ENCODE measurements at regions not wholly inside any gene's neighbourhood (a gene's known extent, or its start where the extent isn't known, plus 50 kb on each side); places are given as distances from the start of the nearest gene placed in this dataset.

DNA sequence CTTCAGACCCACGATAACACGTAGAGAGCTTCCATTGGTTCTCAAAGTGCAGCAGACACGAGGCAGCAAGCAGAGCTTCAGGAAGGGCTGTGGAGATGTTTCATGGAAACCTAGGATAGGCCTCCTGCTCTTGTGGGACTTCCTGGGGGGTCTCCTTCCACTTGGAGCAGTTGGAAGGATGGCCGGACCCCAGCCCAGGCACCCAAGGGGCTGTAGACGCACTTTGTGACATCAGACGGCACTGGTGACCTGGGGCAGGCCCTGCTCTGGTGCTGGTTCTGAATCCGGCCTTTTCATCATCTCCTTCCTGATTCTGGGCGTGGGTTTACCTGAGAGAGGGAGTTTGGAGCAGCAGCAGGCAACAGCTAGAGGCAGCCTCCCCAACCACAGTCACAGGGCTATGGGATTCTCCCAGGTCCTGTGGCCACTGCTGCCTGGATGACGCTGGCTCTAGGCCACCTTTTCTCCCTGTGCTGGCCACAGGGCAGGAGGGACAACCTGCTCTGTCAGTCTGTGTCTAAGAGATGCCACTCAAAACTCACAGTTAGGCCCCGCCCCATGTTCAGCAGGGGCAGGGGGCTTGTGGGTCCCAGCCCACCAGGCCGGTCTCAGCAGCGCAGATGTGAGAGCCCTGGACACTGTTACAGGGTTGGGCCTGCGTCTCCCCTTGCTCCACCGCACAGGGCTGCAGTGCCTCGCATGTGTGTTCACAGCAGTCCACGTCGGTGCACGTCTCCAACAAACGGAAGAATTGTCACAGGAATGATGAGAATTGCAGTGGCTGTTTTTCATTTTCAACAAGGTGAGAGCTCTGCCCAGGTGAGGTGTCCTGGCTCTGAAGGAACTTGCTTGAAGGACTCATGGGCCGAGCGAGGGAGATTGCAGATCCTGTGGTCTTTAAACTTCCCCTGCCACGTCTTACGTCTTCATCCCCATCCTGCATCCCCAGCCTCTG is 569.3 kb downstream of the TCERG1L start:
- H3K4me1 ChIP-seq (ENCODE audit: insufficient read depth, low read length), result no peaks in the 10 kb centered on the region
- H3K9me3 ChIP-seq (ENCODE audit: low read depth, low read length), result no peaks in the 10 kb centered on the region
- H3K27me3 ChIP-seq (ENCODE audit: insufficient read depth, low read length), result no peaks in the 10 kb centered on the region

GRCh38 chr10:130742941-130743675 is 568.4 kb downstream of the TCERG1L start:
- Histone ChIP-seq H3K4me3 (ENCODE audit: low read length) (no peak overlapping the region), H3K9me3 (ENCODE audit: low read depth, low read length) (no peaks in the 10 kb centered on the region), H3K27me3 (ENCODE audit: insufficient read depth, low read length) (no peaks in the 10 kb centered on the region), H3K4me1 (ENCODE audit: insufficient read depth, low read length) (no peaks in the 10 kb centered on the region)

More for the DNA sequence above, 569.3 kb downstream of the TCERG1L start:
- H3K4me3 ChIP-seq (ENCODE audit: low read length), result no peak overlapping the region

DNA sequence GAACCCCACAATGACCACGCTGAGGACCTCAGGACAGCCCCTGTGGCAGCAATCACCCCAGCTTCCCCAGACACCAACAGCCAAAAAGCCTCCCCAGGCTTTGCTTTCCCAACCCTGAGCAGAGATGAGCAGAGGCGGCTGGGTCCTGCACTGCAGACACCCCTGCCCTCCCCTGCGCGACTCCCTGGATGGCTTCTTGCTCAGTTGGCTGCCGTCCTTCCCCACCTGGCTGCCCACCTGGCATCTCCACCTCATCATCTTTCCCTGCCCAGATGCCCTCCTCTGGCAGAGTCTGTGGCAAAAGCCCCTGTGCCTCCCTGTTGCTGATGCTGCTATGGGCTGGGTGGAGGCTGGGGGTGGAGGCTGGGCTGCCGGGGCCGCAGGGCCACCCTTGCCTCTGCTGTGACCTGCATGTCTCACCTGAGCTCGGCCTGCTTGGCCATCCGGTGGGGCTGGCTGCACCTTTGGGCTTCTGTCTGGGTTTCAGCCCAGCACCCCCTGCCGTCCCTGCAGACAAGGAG is 567.7 kb downstream of the TCERG1L start:
- Histone ChIP-seq H3K27me3 (ENCODE audit: insufficient read depth, low read length) (no peaks in the 10 kb centered on the region), H3K4me1 (ENCODE audit: insufficient read depth, low read length) (no peaks in the 10 kb centered on the region), H3K9me3 (ENCODE audit: low read depth, low read length) (no peaks in the 10 kb centered on the region), H3K4me3 (ENCODE audit: low read length) (no peak overlapping the region)

DNA sequence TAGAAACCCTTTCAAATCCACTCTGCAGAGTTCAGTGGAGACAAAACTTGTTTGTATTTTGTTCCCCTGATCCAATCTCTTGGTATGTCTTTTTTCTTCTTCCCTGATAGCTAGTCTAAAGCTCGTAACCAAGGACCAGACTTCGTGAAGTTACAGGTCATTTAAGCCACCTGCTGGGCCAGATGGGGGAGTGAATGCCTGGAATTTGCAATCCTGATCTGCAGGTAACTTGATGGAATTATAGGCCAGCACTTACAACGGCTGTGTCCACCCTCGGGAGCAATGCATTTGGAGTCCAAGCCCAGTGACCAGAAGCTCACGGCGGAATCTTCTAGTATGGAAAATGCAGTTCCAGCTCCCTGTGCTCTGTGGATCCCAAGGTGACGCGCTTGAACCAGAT is 566.9 kb downstream of the TCERG1L start:
- no peaks in the 10 kb centered on the region for H3K9me3 ChIP-seq (ENCODE audit: low read depth, low read length)
- no peaks in the 10 kb centered on the region for H3K27me3 ChIP-seq (ENCODE audit: insufficient read depth, low read length)
- no peak overlapping the region for H3K4me3 ChIP-seq (ENCODE audit: low read length)
- H3K4me1 ChIP-seq (ENCODE audit: insufficient read depth, low read length), result no peaks in the 10 kb centered on the region

- Histone ChIP-seq H3K4me3 (ENCODE audit: low read length) (no peak overlapping the region), H3K4me1 (ENCODE audit: insufficient read depth, low read length) (no peaks in the 10 kb centered on the region), H3K27me3 (ENCODE audit: insufficient read depth, low read length) (no peaks in the 10 kb centered on the region), H3K9me3 (ENCODE audit: low read depth, low read length) (no peaks in the 10 kb centered on the region)
Measured at GRCh38 chr10:130745251-130745650, 566.3 kb downstream of the TCERG1L start.

DNA sequence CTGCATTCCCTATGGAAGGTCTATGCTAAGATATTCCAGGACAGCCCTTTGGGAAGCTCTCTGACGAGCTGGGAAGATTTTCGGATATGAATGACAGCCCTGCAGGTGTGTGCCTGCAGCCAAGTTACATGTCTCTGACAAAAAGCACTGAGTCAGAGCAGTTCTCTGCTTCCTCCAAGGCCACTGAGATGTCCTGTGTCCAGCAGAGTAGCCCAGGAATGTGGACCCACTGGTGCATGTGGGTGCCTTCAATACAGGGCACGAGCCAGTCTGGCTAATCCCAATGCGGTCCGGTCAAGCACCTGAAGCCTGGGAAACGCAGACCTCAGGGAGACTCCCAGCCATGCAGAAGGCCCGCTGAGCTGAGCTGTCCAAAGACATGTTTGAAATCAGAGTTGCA is 565.7 kb downstream of the TCERG1L start:
- no peaks in the 10 kb centered on the region for H3K27me3 ChIP-seq (ENCODE audit: insufficient read depth, low read length)

DNA sequence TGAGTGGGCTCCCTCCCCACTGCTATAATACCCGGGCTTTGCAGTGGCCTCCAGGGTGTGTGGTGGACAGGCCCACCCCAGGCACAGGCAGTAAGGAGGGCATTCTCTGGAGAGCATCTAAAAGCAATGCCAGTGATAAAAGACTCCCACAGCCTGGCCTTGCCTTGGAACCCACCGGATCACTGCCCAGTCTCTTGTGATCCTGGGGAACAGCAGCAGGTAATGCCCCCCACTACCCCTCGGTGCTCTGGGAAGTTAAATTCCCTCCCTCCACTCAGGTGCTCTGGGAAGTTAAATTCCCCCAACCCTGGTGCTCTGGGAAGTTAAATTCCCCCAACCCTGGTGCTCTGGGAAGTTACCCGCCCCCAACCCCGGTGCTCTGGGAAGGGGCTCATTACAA is 565.2 kb downstream of the TCERG1L start:
- Histone ChIP-seq H3K27me3 (ENCODE audit: insufficient read depth, low read length) (no peaks in the 10 kb centered on the region), H3K9me3 (ENCODE audit: low read depth, low read length) (no peaks in the 10 kb centered on the region), H3K4me3 (ENCODE audit: low read length) (no peak overlapping the region), H3K4me1 (ENCODE audit: insufficient read depth, low read length) (no peaks in the 10 kb centered on the region)

More for the DNA sequence above, 565.7 kb downstream of the TCERG1L start:
- Histone ChIP-seq H3K4me3 (ENCODE audit: low read length) (no peak overlapping the region), H3K4me1 (ENCODE audit: insufficient read depth, low read length) (no peaks in the 10 kb centered on the region), H3K9me3 (ENCODE audit: low read depth, low read length) (no peaks in the 10 kb centered on the region)

DNA sequence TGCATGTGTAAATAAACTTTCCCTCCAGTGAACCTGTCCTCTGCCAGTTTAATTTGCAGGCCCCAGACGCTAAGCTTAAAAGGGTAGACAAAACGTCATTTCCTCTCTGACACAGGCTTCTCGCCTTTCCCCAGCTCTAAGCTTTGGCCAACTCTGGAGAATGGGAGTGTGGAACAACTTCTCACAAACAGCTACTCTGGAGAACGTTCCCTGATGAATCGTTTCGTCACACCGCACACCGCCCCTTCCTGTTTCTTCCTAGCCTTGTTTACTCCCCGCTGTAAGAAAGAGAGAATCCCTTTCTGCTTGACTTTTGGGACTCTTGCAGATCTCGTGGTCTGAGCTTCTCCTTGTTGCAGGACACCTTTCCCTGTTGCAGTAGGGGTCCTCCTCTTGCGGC is 564.2 kb downstream of the TCERG1L start:
- Histone ChIP-seq H3K4me1 (ENCODE audit: insufficient read depth, low read length) (no peaks in the 10 kb centered on the region), H3K9me3 (ENCODE audit: low read depth, low read length) (no peaks in the 10 kb centered on the region), H3K27me3 (ENCODE audit: insufficient read depth, low read length) (no peaks in the 10 kb centered on the region), H3K4me3 (ENCODE audit: low read length) (no peak overlapping the region)

- Histone ChIP-seq H3K9me3 (ENCODE audit: low read depth, low read length) (no peaks in the 10 kb centered on the region), H3K27me3 (ENCODE audit: insufficient read depth, low read length) (no peaks in the 10 kb centered on the region), H3K4me3 (ENCODE audit: low read length) (no peak overlapping the region), H3K4me1 (ENCODE audit: insufficient read depth, low read length) (no peaks in the 10 kb centered on the region)
Measured at GRCh38 chr10:130747946-130748345, 563.6 kb downstream of the TCERG1L start.

DNA sequence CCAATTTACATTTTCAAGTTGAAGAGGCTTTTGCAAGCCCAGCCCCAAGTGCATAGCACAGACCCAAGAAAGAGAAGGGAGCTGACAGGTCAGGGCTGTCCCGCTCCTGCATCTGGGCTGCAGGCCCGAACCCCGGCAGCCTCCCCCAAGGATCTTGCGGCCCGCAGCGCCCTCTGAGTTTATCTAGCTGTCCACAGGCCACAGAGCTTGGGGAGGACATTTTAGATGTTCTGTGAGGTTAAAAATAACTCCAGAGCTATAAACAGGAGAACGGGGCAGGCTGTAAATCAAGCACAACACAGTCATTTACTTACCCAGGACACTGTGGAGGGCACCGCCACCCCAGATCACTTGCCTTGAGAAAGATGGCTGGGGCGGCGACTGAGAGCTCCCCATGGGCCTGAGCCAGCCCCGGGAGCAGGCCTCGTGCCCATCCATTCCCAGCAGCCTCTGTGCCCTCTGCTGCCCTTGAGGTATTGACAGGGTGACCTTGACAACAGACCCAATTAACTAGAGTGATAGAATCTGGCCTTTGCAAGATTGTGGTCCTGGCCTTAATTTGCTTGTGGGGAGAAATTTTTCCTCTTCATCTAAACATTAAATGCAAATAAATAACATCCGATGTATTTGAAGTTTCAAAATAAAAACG is 563.0 kb downstream of the TCERG1L start:
- Histone ChIP-seq H3K4me3 (ENCODE audit: low read length) (no peak overlapping the region), H3K9me3 (ENCODE audit: low read depth, low read length) (no peaks in the 10 kb centered on the region), H3K4me1 (ENCODE audit: insufficient read depth, low read length) (no peaks in the 10 kb centered on the region), H3K27me3 (ENCODE audit: insufficient read depth, low read length) (no peaks in the 10 kb centered on the region)

- Histone ChIP-seq H3K4me1 (ENCODE audit: insufficient read depth, low read length) (no peaks in the 10 kb centered on the region), H3K27me3 (ENCODE audit: insufficient read depth, low read length) (no peaks in the 10 kb centered on the region), H3K4me3 (ENCODE audit: low read length) (no peak overlapping the region), H3K9me3 (ENCODE audit: low read depth, low read length) (no peaks in the 10 kb centered on the region)
Measured at GRCh38 chr10:130749911-130750310, 561.6 kb downstream of the TCERG1L start.

DNA sequence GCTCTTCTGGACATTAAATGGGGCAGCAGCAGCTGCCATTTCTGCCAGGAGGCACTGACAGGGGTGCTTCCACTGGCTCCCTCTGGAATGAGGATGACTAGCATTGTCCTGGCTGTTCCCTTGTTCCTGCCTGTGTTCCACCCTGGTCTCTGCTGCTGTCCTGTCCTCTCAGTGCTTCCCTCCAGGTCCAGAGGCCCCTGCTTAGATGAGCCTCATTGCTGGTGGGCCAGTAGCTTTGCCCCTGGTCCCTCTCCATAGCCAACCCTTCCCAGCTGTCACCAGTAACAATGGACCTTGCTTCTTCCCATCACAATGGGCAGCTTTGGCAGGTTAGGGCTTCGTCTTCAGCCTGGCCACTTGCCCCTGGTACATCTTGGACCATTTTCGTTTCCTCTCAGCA is 561.1 kb downstream of the TCERG1L start:
- Histone ChIP-seq H3K4me3 (ENCODE audit: low read length) (no peak overlapping the region), H3K27me3 (ENCODE audit: insufficient read depth, low read length) (no peaks in the 10 kb centered on the region), H3K4me1 (ENCODE audit: insufficient read depth, low read length) (no peaks in the 10 kb centered on the region), H3K9me3 (ENCODE audit: low read depth, low read length) (no peaks in the 10 kb centered on the region)

DNA sequence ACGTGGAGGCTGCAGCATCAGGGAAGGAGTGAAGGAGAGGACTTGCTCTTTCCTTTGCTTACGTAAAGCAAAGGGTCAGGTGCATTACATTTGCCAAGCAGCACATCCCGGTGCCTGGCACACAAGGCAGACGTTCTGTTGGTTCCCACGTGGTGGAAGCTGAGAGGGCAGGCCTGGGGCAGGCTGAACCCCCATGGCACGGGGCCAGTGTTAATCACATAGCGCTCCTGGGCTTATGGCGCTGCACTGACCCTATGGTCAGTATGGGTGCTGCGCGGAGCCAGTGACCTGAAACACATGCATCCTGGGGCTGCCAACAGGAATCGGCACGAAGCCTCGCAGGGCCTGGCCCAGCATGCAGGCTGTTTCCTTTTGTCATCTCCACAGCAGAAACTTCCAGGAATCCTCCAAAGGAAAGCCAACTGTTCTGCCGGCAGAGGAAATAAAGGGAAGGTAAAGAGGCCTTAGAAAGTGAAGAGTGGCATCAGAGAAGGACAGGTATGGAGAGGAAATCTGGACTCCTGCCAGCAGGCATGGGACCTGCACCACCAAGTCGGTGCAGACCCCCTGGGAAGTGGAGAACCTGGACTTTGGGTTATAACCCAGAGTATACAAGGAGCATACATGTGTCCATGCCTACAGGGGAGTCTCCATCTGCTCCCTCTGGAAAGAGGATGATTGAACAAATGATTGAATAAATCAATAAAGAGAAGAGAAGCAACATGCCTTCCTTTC is 560.2 kb downstream of the TCERG1L start:
- H3K27me3 ChIP-seq (ENCODE audit: insufficient read depth, low read length), result no peaks in the 10 kb centered on the region
- no peak overlapping the region for H3K4me3 ChIP-seq (ENCODE audit: low read length)
- H3K9me3 ChIP-seq (ENCODE audit: low read depth, low read length), result no peaks in the 10 kb centered on the region
- H3K4me1 ChIP-seq (ENCODE audit: insufficient read depth, low read length), result no peaks in the 10 kb centered on the region

- Histone ChIP-seq H3K9me3 (ENCODE audit: low read depth, low read length) (no peaks in the 10 kb centered on the region), H3K27me3 (ENCODE audit: insufficient read depth, low read length) (no peaks in the 10 kb centered on the region), H3K4me3 (ENCODE audit: low read length) (no peak overlapping the region), H3K4me1 (ENCODE audit: insufficient read depth, low read length) (no peaks in the 10 kb centered on the region)
Measured at GRCh38 chr10:130751851-130752250, 559.7 kb downstream of the TCERG1L start.

All from mononuclear cell (primary cell).